ENCODE measurements at regions not wholly inside any gene's neighbourhood (a gene's known extent, or its start where the extent isn't known, plus 50 kb on each side); places are given as distances from the start of the nearest gene placed in this dataset.
"Not testable (repeated sequence)": the region's sequence is repeated elsewhere in the genome, so short reads cannot be mapped to it uniquely, and the experiment has no call there.

DNA sequence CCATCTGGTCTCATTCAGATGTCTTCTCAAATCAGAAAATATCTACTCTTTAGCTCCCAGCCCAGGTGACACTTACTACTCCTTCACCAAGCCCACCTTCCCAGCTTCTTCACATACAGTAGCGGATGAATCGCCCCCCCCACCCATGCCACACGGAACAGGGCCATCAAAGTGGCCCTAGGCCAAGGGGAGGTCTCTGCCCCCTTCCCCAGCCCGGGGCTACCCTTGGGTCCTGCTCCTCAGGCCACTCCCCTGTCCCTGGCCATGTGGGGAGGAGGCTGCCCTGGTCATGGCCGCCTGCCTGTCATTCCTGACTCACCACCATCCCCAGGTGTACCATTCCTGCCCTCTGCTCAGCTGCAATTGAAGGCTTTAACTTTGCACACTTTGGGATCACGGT, 142.8 kb downstream of the NECTIN1 start:
- DNase-seq (ENCODE audit: low spot score): no peak

GRCh38 chr11:119585043-119585781, 143.8 kb downstream of the NECTIN1 start:
- DNase-seq (ENCODE audit: low spot score): no peak

DNA sequence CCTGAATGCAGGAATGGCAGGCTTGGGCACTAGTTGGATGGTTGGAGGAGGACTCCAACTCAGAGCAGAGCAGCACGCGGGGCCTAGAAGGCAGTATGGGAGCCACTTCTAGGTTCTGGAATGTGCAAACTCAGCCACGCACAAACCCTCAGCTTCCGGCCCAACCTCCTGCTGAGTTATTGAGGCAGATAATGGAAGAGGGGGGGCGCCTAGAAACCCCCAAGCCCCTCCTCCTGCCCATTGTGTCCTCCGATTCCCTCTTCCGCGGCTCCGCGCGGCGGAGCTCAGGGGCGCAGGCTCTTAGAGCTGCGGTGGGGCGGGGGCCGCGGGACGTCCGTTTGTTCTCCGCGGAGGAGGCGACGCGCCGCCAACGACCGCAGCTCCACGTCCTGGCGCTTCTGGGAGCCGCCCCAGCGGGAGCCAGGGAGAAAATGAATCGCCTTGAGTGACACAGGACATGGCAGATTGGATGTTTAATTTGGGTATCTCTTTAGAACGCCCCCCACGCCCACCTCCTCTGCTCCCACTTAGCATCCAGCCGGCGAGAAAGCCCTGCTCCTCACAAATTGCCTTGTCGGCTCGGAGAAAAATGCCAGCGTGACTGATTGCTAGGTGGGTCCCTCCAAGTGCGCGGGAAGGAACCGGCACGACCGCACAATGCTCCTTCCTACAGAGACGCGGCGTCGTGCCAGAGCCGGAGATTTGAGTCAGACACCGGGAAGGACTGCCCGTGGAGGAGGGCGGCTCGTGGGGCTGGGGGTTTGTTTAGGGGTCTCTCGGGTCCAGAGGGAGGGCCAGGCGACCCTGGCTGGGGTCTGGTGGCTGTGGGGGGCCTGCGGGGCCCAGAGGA, 144.6 kb downstream of the NECTIN1 start:
- DNase-seq (ENCODE audit: low spot score): peak; percentile 68

DNA sequence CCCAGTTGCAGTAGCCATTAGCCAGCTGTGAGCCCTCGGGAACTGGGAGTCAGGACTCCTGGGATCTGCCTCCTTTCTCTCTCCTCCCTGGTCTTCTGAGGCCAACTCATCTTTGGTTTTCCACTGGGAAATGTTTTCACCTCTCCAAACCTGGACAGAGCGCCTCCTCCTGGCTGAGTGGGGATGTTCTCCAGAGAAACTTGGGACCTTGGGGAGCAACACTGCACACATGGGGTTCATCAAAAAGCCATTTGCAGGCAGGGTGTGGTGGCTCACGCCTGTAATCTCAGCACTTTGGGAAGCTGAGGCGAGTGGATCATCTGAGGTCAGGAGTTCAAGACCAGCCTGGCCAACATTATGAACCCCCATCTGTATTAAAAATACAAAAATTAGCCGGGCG, 145.4 kb downstream of the NECTIN1 start:
- no peak for DNase-seq (ENCODE audit: low spot score)

DNA sequence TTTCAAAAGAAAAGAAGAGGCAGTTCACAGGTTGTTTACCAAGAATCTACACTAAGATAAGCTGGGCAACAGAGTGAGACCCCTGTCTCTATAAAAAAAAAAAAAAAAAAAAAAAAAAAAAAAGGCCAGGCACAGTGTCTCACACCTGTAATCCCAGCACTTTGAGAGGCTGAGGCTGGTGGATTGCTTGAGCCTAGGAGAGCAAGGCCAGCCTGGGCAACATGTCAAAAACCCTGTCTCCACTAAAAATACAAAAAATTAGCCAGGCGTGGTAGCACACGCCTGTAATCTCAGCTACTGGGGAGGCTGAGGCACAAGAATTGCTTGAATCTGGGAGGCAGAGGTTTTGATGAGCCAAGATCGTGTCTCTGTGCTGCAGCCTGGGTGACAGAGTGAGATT, 147.6 kb downstream of the NECTIN1 start:
- not testable (repeated sequence) for DNase-seq (ENCODE audit: low spot score)

DNA sequence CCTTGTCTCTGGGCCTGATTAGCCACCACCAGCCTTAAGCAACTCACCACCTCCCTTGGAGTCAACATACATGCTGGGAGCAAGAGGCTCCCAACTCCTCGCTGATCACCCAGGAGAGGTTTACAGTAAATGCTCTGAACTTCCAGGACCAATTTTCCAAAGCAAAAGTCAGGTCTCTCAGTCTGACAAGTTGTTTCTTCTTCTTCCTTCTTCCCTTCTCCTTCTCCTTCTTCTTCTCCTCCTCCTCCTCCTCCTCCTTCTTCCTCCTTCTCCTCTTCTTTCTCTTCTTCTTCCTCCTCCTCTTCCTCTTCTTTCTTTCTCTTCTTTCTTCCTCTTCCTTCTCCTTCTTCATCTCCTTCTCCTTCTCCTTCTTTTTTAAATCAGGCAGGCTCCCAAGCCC, 148.2 kb downstream of the NECTIN1 start:
- no peak for DNase-seq (ENCODE audit: low spot score)

GRCh38 chr11:119580081-119580480, 148.9 kb downstream of the NECTIN1 start:
- DNase-seq (ENCODE audit: low spot score): no peak

GRCh38 chr11:119578521-119579191, 150.3 kb downstream of the NECTIN1 start:
- no peak for DNase-seq (ENCODE audit: low spot score)

- DNase-seq (ENCODE audit: low spot score): peak; percentile 32
Measured at GRCh38 chr11:119573858-119574257, 150.9 kb upstream of the THY1 start.

GRCh38 chr11:119572481-119573424, 149.8 kb upstream of the THY1 start:
- DNase-seq (ENCODE audit: low spot score): no peak

DNA sequence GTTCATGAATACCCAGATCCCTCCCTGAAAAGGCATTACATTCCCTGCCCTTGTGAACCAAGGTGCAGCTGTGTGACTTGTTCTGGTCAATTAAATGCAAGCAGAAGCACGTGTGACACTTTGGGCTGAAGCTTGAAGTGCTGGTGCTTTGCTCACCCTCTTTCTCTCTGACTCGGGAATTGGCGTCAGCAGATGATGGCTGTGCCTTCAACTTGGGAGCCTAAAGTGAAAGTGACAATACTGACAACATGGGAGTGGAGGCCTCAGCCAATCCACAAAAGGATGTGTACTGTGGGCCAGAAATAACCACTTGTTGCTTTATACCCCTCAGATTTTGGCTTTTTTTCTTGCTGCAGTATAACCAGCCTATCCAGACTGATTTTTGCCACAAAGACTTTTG, 148.3 kb upstream of the THY1 start:
- no peak for DNase-seq (ENCODE audit: low spot score)

- peak; percentile 58 for DNase-seq (ENCODE audit: low spot score)
Measured at GRCh38 chr11:119567688-119568582, 145.0 kb upstream of the THY1 start.

DNA sequence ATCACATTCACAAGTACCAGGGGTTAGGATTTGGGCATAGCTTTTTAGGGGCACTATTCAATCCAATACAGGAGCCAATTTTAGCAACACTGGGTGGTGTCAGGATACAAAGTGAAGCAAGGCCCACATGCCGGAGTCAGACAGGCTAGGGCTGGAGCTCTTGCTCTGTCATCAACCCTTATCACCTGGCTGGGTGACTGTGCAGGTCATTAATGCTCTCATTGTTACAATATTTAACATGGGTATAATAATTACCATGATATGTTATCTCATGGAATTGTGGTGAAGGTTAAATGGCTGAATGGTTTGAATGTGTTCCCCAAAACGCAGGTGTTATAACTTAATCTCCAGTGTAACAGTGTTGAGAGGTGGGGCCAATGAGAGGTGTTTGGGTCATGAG, 143.3 kb upstream of the THY1 start:
- no peak for DNase-seq (ENCODE audit: low spot score)

GRCh38 chr11:119565693-119566092, 142.7 kb upstream of the THY1 start:
- not testable (repeated sequence) for DNase-seq (ENCODE audit: low spot score)

GRCh38 chr11:119560961-119561360, 138.0 kb upstream of the THY1 start:
- DNase-seq (ENCODE audit: low spot score): no peak

DNA sequence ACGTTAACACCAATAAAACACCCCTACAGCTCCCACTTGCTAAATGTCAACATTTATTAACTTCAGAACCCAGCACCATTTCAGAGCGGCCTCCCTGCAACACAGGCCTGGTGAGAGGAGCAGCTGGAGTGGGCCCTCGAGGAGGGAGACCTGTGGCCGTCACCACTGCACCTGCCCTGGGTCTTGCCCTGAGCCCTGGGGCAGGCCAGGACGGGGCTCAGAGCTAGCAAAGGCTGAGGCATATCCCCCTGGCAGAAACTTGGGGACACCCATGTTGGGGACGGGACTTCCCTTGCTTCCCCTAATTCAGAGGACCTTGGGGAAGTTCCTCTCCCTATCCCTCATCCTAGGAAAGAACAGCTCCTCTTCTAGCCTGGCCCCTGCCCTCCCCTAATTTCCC, 137.3 kb upstream of the THY1 start:
- no peak for DNase-seq (ENCODE audit: low spot score)

DNA sequence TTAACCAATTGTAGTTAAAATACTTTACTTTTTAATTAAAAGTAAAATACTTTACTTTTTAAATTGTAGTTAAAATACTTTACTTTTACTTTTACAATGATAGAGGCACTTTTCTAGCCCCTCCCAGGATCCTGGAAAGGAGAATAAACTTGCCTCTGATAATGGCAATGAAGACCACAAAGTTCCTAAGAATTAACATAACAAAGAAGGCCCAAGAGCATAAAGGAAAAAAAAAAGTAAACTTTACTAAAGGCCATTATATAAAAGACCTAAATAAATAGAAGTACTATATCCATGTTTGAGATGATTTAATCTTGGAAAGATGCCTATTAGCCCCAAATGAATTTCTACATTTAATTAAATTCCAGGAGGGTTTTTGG, 129.1 kb upstream of the THY1 start:
- no peak for DNase-seq (ENCODE audit: low spot score)

DNA sequence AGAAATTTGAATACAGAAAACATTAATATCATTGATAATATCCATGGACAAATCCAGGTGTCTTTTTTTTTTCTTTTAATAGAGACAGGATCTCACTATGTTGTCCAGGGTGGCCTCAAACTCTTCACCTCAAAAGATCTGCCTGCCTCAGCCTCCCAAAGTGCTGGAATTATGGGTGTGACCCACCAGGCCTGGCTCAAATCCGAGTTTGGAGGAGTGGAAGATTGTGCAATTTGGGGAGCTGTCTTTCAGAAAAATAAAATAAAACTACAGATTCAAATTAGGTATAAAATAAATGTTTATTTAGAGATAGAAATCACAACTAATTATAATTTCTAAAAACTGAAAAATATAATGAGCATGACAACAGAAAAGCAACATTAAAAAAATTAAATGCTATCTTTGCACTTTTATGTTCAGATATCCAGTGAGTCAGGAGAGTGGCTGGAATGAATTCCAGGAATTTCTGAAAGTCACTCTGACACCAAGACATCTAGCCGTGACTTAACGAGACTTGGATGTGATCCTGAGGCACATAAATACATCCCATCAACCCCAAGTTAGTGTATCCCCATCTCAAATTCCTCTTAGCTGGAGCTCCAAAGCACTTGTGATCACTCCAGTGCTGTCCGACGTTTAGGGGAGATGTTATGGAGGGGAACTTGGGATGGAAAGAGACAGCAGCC, 128.6 kb upstream of the THY1 start:
- no peak for DNase-seq (ENCODE audit: low spot score)

DNA sequence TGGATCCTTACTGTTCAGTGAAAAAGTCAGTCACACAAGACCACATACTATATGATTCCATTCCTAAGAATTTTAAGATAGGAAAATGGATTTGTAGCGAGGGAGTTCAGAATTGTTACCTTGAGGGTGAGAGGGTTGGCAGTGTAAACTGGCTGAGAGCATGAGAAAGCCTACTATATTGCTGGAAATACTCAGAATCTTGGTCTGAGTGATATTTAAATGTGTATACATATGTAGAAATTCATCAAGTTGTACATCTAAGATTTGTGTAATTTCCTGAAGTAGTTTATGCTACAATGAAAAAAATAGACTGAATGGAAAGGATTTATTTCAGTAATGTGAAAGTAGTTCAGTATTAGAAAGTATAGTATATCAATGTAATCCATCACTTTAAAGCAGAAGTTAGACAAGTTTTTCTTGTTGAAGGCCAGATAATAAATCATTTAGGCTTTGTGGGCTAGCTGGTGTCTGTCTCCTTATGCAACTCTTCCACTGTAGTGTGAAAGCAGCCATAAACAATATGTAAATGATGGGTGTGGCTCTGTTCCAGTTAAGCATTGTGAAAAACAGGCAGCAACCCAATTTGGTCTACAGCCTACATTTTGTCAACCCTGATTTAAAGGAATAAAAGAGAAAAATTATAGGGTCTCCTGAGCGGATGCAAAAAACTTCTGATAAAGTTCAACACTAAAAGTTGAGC, 127.2 kb upstream of the THY1 start:
- DNase-seq (ENCODE audit: low spot score): no peak
